A673 (cell line): ENCODE measurements at regions not wholly inside any gene's neighbourhood (a gene's known extent, or its start where the extent isn't known, plus 50 kb on each side); places are given as distances from the start of the nearest gene placed in this dataset.

Experiments
- BruUV-seq: library from RNA; stranded (reverse); fragments of 400-500 nt; replicated peaks from 2 replicates; lab custom pipeline; 2021; lab: Mats Ljungman, UMichigan
- CTCF ChIA-PET: fragments of 300-600 bp; sonication (Branson Sonifier 250); formaldehyde crosslinking; loops from one replicate; lab custom pipeline; 2022; ENCODE audit warnings: antibody characterized with exemption; lab: Charles Lee
- POLR2A ChIA-PET: fragments of 300-600 bp; sonication (Branson Sonifier 250); formaldehyde crosslinking; loops from one replicate; lab custom pipeline; 2022; ENCODE audit warnings: antibody characterized with exemption; ENCODE audit not compliant: low non-redundant PET; lab: Charles Lee
- DNase-seq: peaks from one replicate; pipeline ENCODE4 v3.0.0-alpha.2; 2015; ENCODE audit warnings: low spot score
- H3K27ac ChIP-seq: fragments of 200-600 bp; sonication (generic); 2 replicates; pipeline ENCODE4 v1.5.1; 2016; ENCODE audit warnings: mixed run types, low read depth, mild to moderate bottlenecking, mixed read lengths, antibody characterized with exemption, low read length; ENCODE audit not compliant: poor library complexity, severe bottlenecking
- H3K27me3 ChIP-seq: fragments of 200-600 bp; sonication (generic); replicated peaks from 2 replicates; pipeline ENCODE4 v1.6.1; 2017; ENCODE audit warnings: mixed run types, low read depth, mild to moderate bottlenecking, mixed read lengths, antibody characterized with exemption, low read length; ENCODE audit not compliant: insufficient read depth, poor library complexity
- H3K36me3 ChIP-seq: fragments of 200-600 bp; sonication (generic); 2 replicates; pipeline ENCODE4 v1.6.1; 2016; ENCODE audit warnings: mixed run types, mild to moderate bottlenecking, mixed read lengths, antibody characterized with exemption, low read length; ENCODE audit not compliant: insufficient read depth, poor library complexity, severe bottlenecking
- H3K4me1 ChIP-seq: fragments of 200-600 bp; sonication (generic); 2 replicates; pipeline ENCODE4 v1.6.1; 2017; ENCODE audit warnings: mixed run types, mild to moderate bottlenecking, mixed read lengths, antibody characterized with exemption, low read length; ENCODE audit not compliant: insufficient read depth, poor library complexity, severe bottlenecking
- H3K4me3 ChIP-seq: fragments of 200-600 bp; sonication (generic); 2 replicates; pipeline ENCODE4 v1.5.1; 2016; ENCODE audit warnings: low read depth, mixed run types, mild to moderate bottlenecking, mixed read lengths, low read length; ENCODE audit not compliant: poor library complexity, severe bottlenecking
- H3K9me3 ChIP-seq: fragments of 200-600 bp; sonication (generic); 2 replicates; pipeline ENCODE4 v1.6.1; 2016; ENCODE audit warnings: mixed run types, low read depth, mild to moderate bottlenecking, mixed read lengths, antibody characterized with exemption, low read length; ENCODE audit not compliant: poor library complexity, severe bottlenecking
- EZH2 ChIP-seq: fragments of 200-600 bp; sonication (generic); IDR thresholded peaks from 2 replicates; pipeline ENCODE4 v1.6.1; 2017; ENCODE audit warnings: borderline replicate concordance, low read depth, mild to moderate bottlenecking, mixed read lengths, antibody characterized with exemption, low read length; ENCODE audit not compliant: poor library complexity, severe bottlenecking
- intact Hi-C: fragments of 100-400 bp; cut with micrococcal nuclease; formaldehyde crosslinking; loops from one replicate; pipeline ENCODE4 v1.10.0; 2022; ENCODE audit not compliant: unreplicated experiment
- TF ChIP-seq, protein P1 (sequence below): fragments of 300-800, 200-600 bp; sonication (generic); conservative IDR thresholded peaks from 2 replicates; pipeline ENCODE4 v1.5.1; 2017; ENCODE audit warnings: low read depth, mild to moderate bottlenecking, antibody characterized with exemption, low read length, moderate library complexity, mixed read lengths

GRCh38 chr21:22311741-22312462 lies 1313.7 kb downstream of the NCAM2 start:
- no peaks in the 10 kb centered on the region for H3K4me1 ChIP-seq
- peaks cover 6% of the 10 kb centered on the region for H3K9me3 ChIP-seq
- no peak overlapping the region for H3K4me3 ChIP-seq
- DNase-seq: no peak
- no peak overlapping the region for H3K27ac ChIP-seq
- no TSS peak for BruUV-seq
- CTCF ChIA-PET: no interaction called here
- intact Hi-C loops: no loop called here
- H3K36me3 ChIP-seq: no peaks in the 10 kb centered on the region
- TF ChIP-seq, protein P1, sequence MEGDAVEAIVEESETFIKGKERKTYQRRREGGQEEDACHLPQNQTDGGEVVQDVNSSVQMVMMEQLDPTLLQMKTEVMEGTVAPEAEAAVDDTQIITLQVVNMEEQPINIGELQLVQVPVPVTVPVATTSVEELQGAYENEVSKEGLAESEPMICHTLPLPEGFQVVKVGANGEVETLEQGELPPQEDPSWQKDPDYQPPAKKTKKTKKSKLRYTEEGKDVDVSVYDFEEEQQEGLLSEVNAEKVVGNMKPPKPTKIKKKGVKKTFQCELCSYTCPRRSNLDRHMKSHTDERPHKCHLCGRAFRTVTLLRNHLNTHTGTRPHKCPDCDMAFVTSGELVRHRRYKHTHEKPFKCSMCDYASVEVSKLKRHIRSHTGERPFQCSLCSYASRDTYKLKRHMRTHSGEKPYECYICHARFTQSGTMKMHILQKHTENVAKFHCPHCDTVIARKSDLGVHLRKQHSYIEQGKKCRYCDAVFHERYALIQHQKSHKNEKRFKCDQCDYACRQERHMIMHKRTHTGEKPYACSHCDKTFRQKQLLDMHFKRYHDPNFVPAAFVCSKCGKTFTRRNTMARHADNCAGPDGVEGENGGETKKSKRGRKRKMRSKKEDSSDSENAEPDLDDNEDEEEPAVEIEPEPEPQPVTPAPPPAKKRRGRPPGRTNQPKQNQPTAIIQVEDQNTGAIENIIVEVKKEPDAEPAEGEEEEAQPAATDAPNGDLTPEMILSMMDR: no peak
- no peak for TF ChIP-seq EZH2
- no peaks in the 10 kb centered on the region for H3K27me3 ChIP-seq
- POLR2A ChIA-PET: no interaction called here

GRCh38 chr21:22314963-22315362 lies 1316.8 kb downstream of the NCAM2 start:
- intact Hi-C loops: no loop called here
- no TSS peak for BruUV-seq
- no peak for DNase-seq

GRCh38 chr21:22319435-22319834 lies 1321.2 kb downstream of the NCAM2 start:
- no peak for DNase-seq
- intact Hi-C loops: no loop called here
- H3K9me3 ChIP-seq: peaks cover 11% of the 10 kb centered on the region
- ChIA-PET CTCF (no interaction called here), POLR2A (interaction anchor here (0.6 kb wide), 1 partner anchor 311 kb away, joined by 5 read pairs; no protein-coding TSS in a partner anchor)
- no peaks in the 10 kb centered on the region for H3K36me3 ChIP-seq
- H3K4me3 ChIP-seq: no peak overlapping the region
- no peaks in the 10 kb centered on the region for H3K4me1 ChIP-seq
- no peak for TF ChIP-seq EZH2
- TF ChIP-seq, protein P1: no peak
- no peaks in the 10 kb centered on the region for H3K27me3 ChIP-seq
- no TSS peak for BruUV-seq
- H3K27ac ChIP-seq: no peak overlapping the region

More at GRCh38 chr21:22314963-22315362, 1316.8 kb downstream of the NCAM2 start:
- Histone ChIP-seq H3K36me3 (no peaks in the 10 kb centered on the region), H3K9me3 (peaks cover 6% of the 10 kb centered on the region), H3K27ac (no peak overlapping the region), H3K4me3 (no peak overlapping the region), H3K4me1 (no peaks in the 10 kb centered on the region), H3K27me3 (no peaks in the 10 kb centered on the region)
- POLR2A ChIA-PET: no interaction called here
- CTCF ChIA-PET: no interaction called here
- no peak for TF ChIP-seq EZH2
- TF ChIP-seq, protein P1: no peak
